CD4-positive, alpha-beta T cell (primary cell): ENCODE measurements at regions not wholly inside any gene's neighbourhood (a gene's known extent, or its start where the extent isn't known, plus 50 kb on each side); places are given as distances from the start of the nearest gene placed in this dataset.

Experiments
- ATAC-seq: fragments of 200-7000 bp; cut with Tn5 transposase; one replicate; pipeline ENCODE4 v1.10.0; 2022; ENCODE audit warnings: mild to moderate bottlenecking; ENCODE audit not compliant: poor library complexity
- CTCF ChIA-PET: fragments of 350-600 bp; sonication (Branson Sonifier 250); formaldehyde crosslinking; loops from one replicate; lab custom pipeline; 2021; ENCODE audit warnings: antibody characterized with exemption, inconsistent platforms; lab: Charles Lee
- POLR2A ChIA-PET: fragments of 350-600 bp; sonication (Branson Sonifier 250); formaldehyde crosslinking; loops from one replicate; lab custom pipeline; 2021; ENCODE audit warnings: antibody characterized with exemption, inconsistent platforms; lab: Charles Lee
- DNase-seq, 14 experiments: peaks; one replicate each; pipeline ENCODE4 v3.0.0-alpha.2; 2013 to 2020; ENCODE audit warnings: mixed read lengths in 2 of 14
- H3K27ac ChIP-seq, 2 donors: one replicate each; pipeline versions ENCODE4 v1.5.1 to v1.7.0; 2013; ENCODE audit warnings: low read length in 2 of 2, low read depth in 1 of 2, mild to moderate bottlenecking in 1 of 2
- H3K27me3 ChIP-seq, 2 experiments: 1 replicate in 1 of 2; 2 replicates in 1 of 2; pipeline versions ENCODE4 v1.6.1 to v1.7.0; 2013; ENCODE audit warnings: low read length in 2 of 2, control low read depth in 1 of 2, mild to moderate bottlenecking in 1 of 2, moderate library complexity in 1 of 2; ENCODE audit not compliant: insufficient read depth in 2 of 2, control insufficient read depth in 1 of 2
- H3K36me3 ChIP-seq: one replicate; pipeline ENCODE4 v1.6.1; 2013; ENCODE audit warnings: low read length, control low read depth; ENCODE audit not compliant: insufficient read depth
- H3K4me1 ChIP-seq: one replicate; pipeline ENCODE4 v1.6.1; 2013; ENCODE audit warnings: low read length, control low read depth; ENCODE audit not compliant: insufficient read depth
- H3K4me3 ChIP-seq: one replicate; pipeline ENCODE4 v1.5.1; 2013; ENCODE audit warnings: mild to moderate bottlenecking, low read length, moderate library complexity
- H3K9me3 ChIP-seq, 2 experiments: 1 replicate in 1 of 2; 2 replicates in 1 of 2; pipeline versions ENCODE4 v1.6.1 to v1.7.0; 2013; ENCODE audit warnings: low read length in 2 of 2, mild to moderate bottlenecking in 2 of 2, control low read depth in 1 of 2, moderate library complexity in 1 of 2; ENCODE audit not compliant: control insufficient read depth in 1 of 2, insufficient read depth in 1 of 2
- H3K27ac Mint-ChIP-seq: one replicate; pipeline ENCODE4 v1.8.0; 2020; ENCODE audit warnings: mixed read lengths
- H3K27me3 Mint-ChIP-seq: one replicate; pipeline ENCODE4 v1.8.0; 2021; ENCODE audit warnings: mixed read lengths
- H3K36me3 Mint-ChIP-seq: one replicate; pipeline ENCODE4 v1.8.0; 2021; ENCODE audit warnings: low read depth, mixed read lengths
- H3K4me1 Mint-ChIP-seq: one replicate; pipeline ENCODE4 v1.8.0; 2021; ENCODE audit warnings: low read depth, mixed read lengths
- H3K4me3 Mint-ChIP-seq: one replicate; pipeline ENCODE4 v1.8.0; 2020; ENCODE audit warnings: mild to moderate bottlenecking, mixed read lengths
- H3K9me3 Mint-ChIP-seq: one replicate; pipeline ENCODE4 v1.8.0; 2020; ENCODE audit warnings: mixed read lengths
- intact Hi-C, 2 experiments: fragments of 100-400 bp; cut with DNase I in 1 of 2; cut with micrococcal nuclease in 1 of 2; formaldehyde crosslinking; loops; one replicate each; pipeline versions ENCODE4 v1.15.1 to v1.9.0; 2023 to 2025; cut with DNase I, micrococcal nuclease
- TF ChIP-seq, protein P1 (sequence below): fragments of 200-600 bp; IDR thresholded peaks from one replicate; pipeline ENCODE4 v1.8.0; 2022; ENCODE audit warnings: antibody characterized with exemption, mild to moderate bottlenecking

DNA sequence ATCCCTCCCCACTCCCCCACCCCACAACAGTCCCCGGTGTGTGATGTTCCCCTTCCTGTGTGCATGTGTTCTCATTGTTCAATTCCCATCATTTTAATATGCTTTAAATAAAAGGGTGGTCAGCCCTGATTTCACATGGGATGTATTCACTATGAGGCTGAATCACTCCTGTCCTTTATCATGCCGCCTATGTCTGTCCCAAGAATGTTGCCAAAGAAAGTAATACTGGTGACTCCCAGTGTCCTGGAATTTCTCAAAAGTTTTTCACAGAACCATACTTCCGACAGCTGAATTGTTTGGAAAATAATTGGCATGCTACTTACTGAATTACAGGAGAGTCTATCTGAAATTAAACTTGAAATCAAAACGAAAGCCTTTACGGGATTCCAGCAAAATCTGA is 217.7 kb downstream of the HAO1 start:
- Mint-ChIP-seq H3K4me1 (no peaks in the 10 kb centered on the region), H3K9me3 (peaks cover 8% of the 10 kb centered on the region), H3K27ac (no peak overlapping the region), H3K4me3 (no peak overlapping the region), H3K36me3 (no peaks in the 10 kb centered on the region), H3K27me3 (no peaks in the 10 kb centered on the region)
- Histone ChIP-seq H3K4me1 (no peaks in the 10 kb centered on the region), H3K36me3 (no peaks in the 10 kb centered on the region), H3K4me3 (no peak overlapping the region), H3K9me3 (no peaks in the 10 kb centered on the region), H3K27me3 (no peaks in the 10 kb centered on the region), H3K27ac (no peak overlapping the region)
- ChIA-PET CTCF (no interaction called here), POLR2A (no interaction called here)
- no peak for DNase-seq
- intact Hi-C loops = no loop called here
- ATAC-seq = no peak
- TF ChIP-seq, protein P1, sequence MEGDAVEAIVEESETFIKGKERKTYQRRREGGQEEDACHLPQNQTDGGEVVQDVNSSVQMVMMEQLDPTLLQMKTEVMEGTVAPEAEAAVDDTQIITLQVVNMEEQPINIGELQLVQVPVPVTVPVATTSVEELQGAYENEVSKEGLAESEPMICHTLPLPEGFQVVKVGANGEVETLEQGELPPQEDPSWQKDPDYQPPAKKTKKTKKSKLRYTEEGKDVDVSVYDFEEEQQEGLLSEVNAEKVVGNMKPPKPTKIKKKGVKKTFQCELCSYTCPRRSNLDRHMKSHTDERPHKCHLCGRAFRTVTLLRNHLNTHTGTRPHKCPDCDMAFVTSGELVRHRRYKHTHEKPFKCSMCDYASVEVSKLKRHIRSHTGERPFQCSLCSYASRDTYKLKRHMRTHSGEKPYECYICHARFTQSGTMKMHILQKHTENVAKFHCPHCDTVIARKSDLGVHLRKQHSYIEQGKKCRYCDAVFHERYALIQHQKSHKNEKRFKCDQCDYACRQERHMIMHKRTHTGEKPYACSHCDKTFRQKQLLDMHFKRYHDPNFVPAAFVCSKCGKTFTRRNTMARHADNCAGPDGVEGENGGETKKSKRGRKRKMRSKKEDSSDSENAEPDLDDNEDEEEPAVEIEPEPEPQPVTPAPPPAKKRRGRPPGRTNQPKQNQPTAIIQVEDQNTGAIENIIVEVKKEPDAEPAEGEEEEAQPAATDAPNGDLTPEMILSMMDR = no peak

DNA sequence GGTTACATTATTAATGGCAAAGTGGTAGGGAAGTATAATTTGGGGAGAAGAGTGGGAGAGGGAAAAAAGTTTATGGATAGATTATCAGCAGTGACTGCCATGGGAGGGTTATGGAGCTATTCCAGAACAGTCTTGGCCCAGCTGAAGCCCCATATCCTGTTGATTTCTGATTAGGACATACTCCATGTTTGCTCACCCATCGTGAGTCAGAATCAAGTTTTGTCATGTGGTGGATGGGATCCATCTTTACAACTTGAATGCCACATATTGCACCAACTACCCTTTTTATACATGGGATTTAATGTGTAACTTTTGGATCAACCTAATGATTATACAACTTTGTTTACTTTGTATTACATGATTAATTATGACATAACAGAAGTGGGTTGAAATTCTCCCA is 217.0 kb downstream of the HAO1 start:
- TF ChIP-seq, protein P1 = no peak
- DNase-seq (no peak), ATAC-seq (no peak)
- no peaks in the 10 kb centered on the region for H3K36me3 Mint-ChIP-seq
- H3K9me3 Mint-ChIP-seq = peaks cover 8% of the 10 kb centered on the region
- Histone ChIP-seq H3K27ac (no peak overlapping the region), H3K4me1 (no peaks in the 10 kb centered on the region), H3K27me3 (no peaks in the 10 kb centered on the region), H3K4me3 (no peak overlapping the region), H3K9me3 (no peaks in the 10 kb centered on the region), H3K36me3 (no peaks in the 10 kb centered on the region)
- intact Hi-C loops = no loop called here
- no peak overlapping the region for H3K27ac Mint-ChIP-seq
- no peaks in the 10 kb centered on the region for H3K27me3 Mint-ChIP-seq
- CTCF ChIA-PET = no interaction called here
- H3K4me3 Mint-ChIP-seq = no peak overlapping the region
- no peaks in the 10 kb centered on the region for H3K4me1 Mint-ChIP-seq
- POLR2A ChIA-PET = no interaction called here

DNA sequence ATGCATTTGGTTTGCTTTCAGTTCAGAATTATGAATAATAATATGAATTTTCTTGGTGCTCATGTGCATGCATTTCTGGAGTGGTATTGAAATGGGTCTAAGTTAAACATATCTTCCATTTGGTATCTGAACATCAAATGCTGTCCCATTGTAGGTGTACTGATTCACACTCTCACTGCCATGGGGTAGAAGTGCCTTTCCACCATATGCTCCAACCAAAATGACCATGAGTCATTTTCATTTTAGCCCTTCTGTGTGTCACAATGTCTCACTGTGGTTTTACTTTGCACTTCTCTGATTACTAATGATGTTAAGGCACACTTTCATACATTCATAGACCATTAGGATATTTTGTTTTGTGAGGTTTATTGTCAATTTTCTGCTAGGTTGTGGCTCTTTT is 211.9 kb downstream of the HAO1 start:
- ChIA-PET CTCF (no interaction called here), POLR2A (no interaction called here)
- TF ChIP-seq, protein P1 = no peak

More for the DNA sequence above, 211.9 kb downstream of the HAO1 start:
- H3K27ac Mint-ChIP-seq = no peak overlapping the region
- Histone ChIP-seq H3K4me1 (no peaks in the 10 kb centered on the region), H3K27ac (no peak overlapping the region), H3K9me3 (no peaks in the 10 kb centered on the region), H3K27me3 (no peaks in the 10 kb centered on the region), H3K4me3 (no peak overlapping the region), H3K36me3 (no peaks in the 10 kb centered on the region)
- ATAC-seq = no peak
- no peaks in the 10 kb centered on the region for H3K36me3 Mint-ChIP-seq
- H3K4me3 Mint-ChIP-seq = no peak overlapping the region
- H3K9me3 Mint-ChIP-seq = peaks cover 2% of the 10 kb centered on the region
- no peaks in the 10 kb centered on the region for H3K4me1 Mint-ChIP-seq
- DNase-seq = no peak
- intact Hi-C loops = no loop called here
- H3K27me3 Mint-ChIP-seq = no peaks in the 10 kb centered on the region
